RWPE2 (cell line): ENCODE measurements at regions not wholly inside any gene's neighbourhood (a gene's known extent, or its start where the extent isn't known, plus 50 kb on each side); places are given as distances from the start of the nearest gene placed in this dataset.

ENCODE experiments used
- ATAC-seq: fragments of 200-7000 bp; cut with Tn5 transposase; 3 replicates; pipeline ENCODE4 v1.9.1; 2021; ENCODE audit warnings: low read depth
- DNase-seq: peaks from one replicate; pipeline ENCODE4 v3.0.0-alpha.2; 2020; ENCODE audit warnings: low spot score
- H3K27ac ChIP-seq: fragments of 450-650 bp; 2 replicates; pipeline ENCODE4 v1.5.1; 2017; ENCODE audit warnings: mild to moderate bottlenecking; ENCODE audit not compliant: poor library complexity, severe bottlenecking
- H3K27me3 ChIP-seq: fragments of 250-450 bp; sonication (Bioruptor Pico); 2 replicates; pipeline ENCODE4 v1.5.1; 2021; ENCODE audit warnings: mild to moderate bottlenecking, moderate library complexity; ENCODE audit not compliant: insufficient read depth, poor library complexity, severe bottlenecking
- H3K36me3 ChIP-seq: fragments of 250-450 bp; sonication (Bioruptor Pico); 2 replicates; pipeline ENCODE4 v1.5.1; 2020; ENCODE audit warnings: low read depth, mild to moderate bottlenecking, moderate library complexity
- H3K4me1 ChIP-seq: fragments of 250-450 bp; sonication (Bioruptor Pico); 2 replicates; pipeline ENCODE4 v1.5.1; 2021; ENCODE audit warnings: mild to moderate bottlenecking, moderate library complexity; ENCODE audit not compliant: insufficient read depth, poor library complexity, severe bottlenecking
- H3K4me3 ChIP-seq: fragments of 250-450 bp; sonication (Bioruptor Pico); 2 replicates; pipeline ENCODE4 v1.5.1; 2021; ENCODE audit warnings: mild to moderate bottlenecking, moderate library complexity; ENCODE audit not compliant: severe bottlenecking
- H3K9me3 ChIP-seq: fragments of 250-450 bp; sonication (Bioruptor Pico); 2 replicates; pipeline ENCODE4 v1.5.1; 2021; ENCODE audit warnings: mild to moderate bottlenecking, moderate library complexity; ENCODE audit not compliant: severe bottlenecking
- CTCF ChIP-seq: fragments of 450-650 bp; IDR thresholded peaks from one replicate; pipeline ENCODE4 v1.5.1; 2017; ENCODE audit warnings: mild to moderate bottlenecking, moderate library complexity; ENCODE audit not compliant: poor library complexity, severe bottlenecking

- no peak overlapping the region for H3K27ac ChIP-seq
- TF ChIP-seq CTCF, result no peak
These were observed 362.3 kb upstream of the BCHE start for GRCh38 chr3:166199491-166199890.

GRCh38 chr3:166195808-166196207 lies 358.6 kb upstream of the BCHE start:
- TF ChIP-seq CTCF, result no peak
- Histone ChIP-seq H3K36me3 (no peaks in the 10 kb centered on the region), H3K9me3 (no peaks in the 10 kb centered on the region), H3K4me1 (no peaks in the 10 kb centered on the region), H3K27ac (no peak overlapping the region), H3K4me3 (no peak overlapping the region), H3K27me3 (no peaks in the 10 kb centered on the region)
- no peak for DNase-seq
- ATAC-seq, result no peak

More at GRCh38 chr3:166199491-166199890, 362.3 kb upstream of the BCHE start:
- no peaks in the 10 kb centered on the region for H3K9me3 ChIP-seq
- no peaks in the 10 kb centered on the region for H3K4me1 ChIP-seq
- ATAC-seq (no peak), DNase-seq (no peak)
- H3K36me3 ChIP-seq, result no peaks in the 10 kb centered on the region
- H3K4me3 ChIP-seq, result no peak overlapping the region
- no peaks in the 10 kb centered on the region for H3K27me3 ChIP-seq

- Histone ChIP-seq H3K4me3 (no peak overlapping the region), H3K27me3 (no peaks in the 10 kb centered on the region), H3K27ac (no peak overlapping the region), H3K9me3 (no peaks in the 10 kb centered on the region), H3K4me1 (peaks cover 2% of the 10 kb centered on the region), H3K36me3 (no peaks in the 10 kb centered on the region)
- ATAC-seq (peak; percentile 73), DNase-seq (no peak)
- TF ChIP-seq CTCF, result no peak
These were observed 354.2 kb upstream of the BCHE start for GRCh38 chr3:166191411-166191810.

DNA sequence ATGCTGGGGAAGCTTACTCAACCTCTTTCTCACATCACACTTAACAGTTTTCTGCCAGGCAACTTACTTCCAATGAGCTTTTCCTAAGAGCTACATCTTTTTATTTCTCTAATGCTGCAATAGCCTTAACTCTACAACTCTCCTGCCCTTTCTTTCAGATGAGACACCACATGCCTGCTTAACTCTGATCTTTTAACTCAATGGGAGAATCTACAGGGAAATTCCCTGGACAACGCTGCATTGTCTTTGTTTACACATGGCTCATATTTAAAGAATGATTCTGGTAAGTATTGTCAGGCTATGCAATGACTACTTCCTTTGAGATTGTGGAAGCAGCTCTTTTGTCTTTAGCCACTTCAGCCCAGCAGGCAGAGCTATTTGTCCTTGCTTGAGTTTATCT lies 353.1 kb upstream of the BCHE start:
- TF ChIP-seq CTCF, result no peak
- H3K36me3 ChIP-seq, result no peaks in the 10 kb centered on the region
- no peak for DNase-seq

DNA sequence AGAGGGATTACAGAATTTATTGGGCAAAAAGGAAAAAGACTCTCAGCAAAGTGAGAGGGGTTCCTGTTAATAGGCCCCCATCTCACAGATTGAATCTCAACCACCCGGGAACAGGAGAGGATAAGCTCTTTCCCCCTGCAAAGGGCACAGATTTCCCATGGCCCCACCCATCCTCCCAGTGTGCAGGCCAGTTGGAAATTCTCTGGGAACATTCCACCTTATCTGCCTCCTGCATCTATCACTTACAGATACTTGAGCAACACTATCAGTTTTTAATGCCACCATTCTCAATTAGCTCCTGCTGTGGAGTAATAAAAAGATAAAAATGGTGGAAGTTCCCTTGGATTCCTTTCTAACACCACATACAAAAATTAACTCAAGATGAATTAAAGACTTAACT lies 350.0 kb upstream of the BCHE start:
- H3K27ac ChIP-seq, result no peak overlapping the region
- peaks cover 2% of the 10 kb centered on the region for H3K4me1 ChIP-seq
- no peaks in the 10 kb centered on the region for H3K27me3 ChIP-seq
- H3K9me3 ChIP-seq, result no peaks in the 10 kb centered on the region
- H3K4me3 ChIP-seq, result no peak overlapping the region
- no peaks in the 10 kb centered on the region for H3K36me3 ChIP-seq
- ATAC-seq (no peak), DNase-seq (no peak)
- TF ChIP-seq CTCF, result no peak

More for the DNA sequence above, 353.1 kb upstream of the BCHE start:
- Histone ChIP-seq H3K27ac (no peak overlapping the region), H3K27me3 (no peaks in the 10 kb centered on the region), H3K4me3 (no peak overlapping the region), H3K4me1 (peaks cover 2% of the 10 kb centered on the region), H3K9me3 (no peaks in the 10 kb centered on the region)
- peak; percentile 84 for ATAC-seq
